ENCODE measurements at regions not wholly inside any gene's neighbourhood (a gene's known extent, or its start where the extent isn't known, plus 50 kb on each side); places are given as distances from the start of the nearest gene placed in this dataset.

GRCh38 chr3:30467596-30468238 lies 138.7 kb upstream of the TGFBR2 start:
- TF ChIP-seq NFE2L2 (IDR thresholded peaks at IDR 0.05; ENCODE audit: low read depth, low read length) (no peak), CTCF (conservative IDR thresholded peaks at IDR 0.05; ENCODE audit: low read depth, low read length) (no peak), POLR2A (IDR thresholded peaks at IDR 0.05; ENCODE audit: low read depth, low read length) (no peak), MAZ (IDR thresholded peaks at IDR 0.05; ENCODE audit: borderline replicate concordance, low read depth, low read length) (no peak), BHLHE40 (IDR thresholded peaks at IDR 0.05; ENCODE audit: low read depth, low read length) (no peak), RFX5 (IDR thresholded peaks at IDR 0.05; ENCODE audit: low read depth, low read length) (no peak), MXI1 (IDR thresholded peaks at IDR 0.05; ENCODE audit: borderline replicate concordance, low read depth, low read length) (no peak), FOS (IDR thresholded peaks at IDR 0.05; ENCODE audit: low read depth, low read length) (no peak)
- TF ChIP-seq, protein P1, sequence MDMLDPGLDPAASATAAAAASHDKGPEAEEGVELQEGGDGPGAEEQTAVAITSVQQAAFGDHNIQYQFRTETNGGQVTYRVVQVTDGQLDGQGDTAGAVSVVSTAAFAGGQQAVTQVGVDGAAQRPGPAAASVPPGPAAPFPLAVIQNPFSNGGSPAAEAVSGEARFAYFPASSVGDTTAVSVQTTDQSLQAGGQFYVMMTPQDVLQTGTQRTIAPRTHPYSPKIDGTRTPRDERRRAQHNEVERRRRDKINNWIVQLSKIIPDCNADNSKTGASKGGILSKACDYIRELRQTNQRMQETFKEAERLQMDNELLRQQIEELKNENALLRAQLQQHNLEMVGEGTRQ (IDR thresholded peaks at IDR 0.05; ENCODE audit: low read depth, low read length) = no peak

All from IMR-90 (cell line).